ENCODE measurements at regions not wholly inside any gene's neighbourhood (a gene's known extent, or its start where the extent isn't known, plus 50 kb on each side); places are given as distances from the start of the nearest gene placed in this dataset.

DNA sequence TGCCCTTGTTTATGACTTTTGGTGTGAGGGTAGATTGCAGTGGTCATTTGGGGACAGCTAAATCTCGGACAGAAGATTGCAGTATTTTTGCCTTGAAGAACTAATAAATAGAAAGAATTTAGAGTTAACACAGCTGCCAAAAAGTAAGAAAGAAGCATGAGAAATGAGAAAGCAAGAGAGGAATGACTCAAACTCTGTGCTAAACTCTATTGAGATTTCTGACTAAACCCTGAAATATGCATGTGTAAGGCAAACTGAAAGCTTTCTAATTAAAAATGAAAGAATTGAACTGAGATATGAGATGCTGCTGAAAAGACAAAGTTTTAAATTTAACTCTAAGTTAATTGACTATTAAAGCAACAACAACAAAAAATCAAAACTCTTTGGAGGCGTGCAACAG is 791.3 kb downstream of the RAB28 start:
- Histone ChIP-seq H3K9me3 (ENCODE audit: insufficient read depth, low read depth) (no peaks in the 10 kb centered on the region), H4K20me1 (ENCODE audit: insufficient read depth) (no peaks in the 10 kb centered on the region), H3K9me2 (ENCODE audit: insufficient read depth) (no peaks in the 10 kb centered on the region), H3K27ac (no peak overlapping the region), H3K4me2 (no peak overlapping the region), H3F3A (ENCODE audit: insufficient read depth, low read depth) (no peaks in the 10 kb centered on the region), H3K4me1 (replicated peaks; ENCODE audit: insufficient read depth) (no peaks in the 10 kb centered on the region), H3K27me3 (ENCODE audit: insufficient read depth, low read depth) (no peaks in the 10 kb centered on the region), H2AFZ (no peak overlapping the region), H3K79me2 (ENCODE audit: low read depth) (no peaks in the 10 kb centered on the region), H3K36me3 (ENCODE audit: low read depth) (no peaks in the 10 kb centered on the region), H3K4me3 (no peak overlapping the region)
- no peak for DNase-seq
- BruUV-seq (replicated peaks), result no TSS peak
- TF ChIP-seq EZH2 (IDR thresholded peaks at IDR 0.05; ENCODE audit: low read depth), result no peak
- TF ChIP-seq, protein P1, sequence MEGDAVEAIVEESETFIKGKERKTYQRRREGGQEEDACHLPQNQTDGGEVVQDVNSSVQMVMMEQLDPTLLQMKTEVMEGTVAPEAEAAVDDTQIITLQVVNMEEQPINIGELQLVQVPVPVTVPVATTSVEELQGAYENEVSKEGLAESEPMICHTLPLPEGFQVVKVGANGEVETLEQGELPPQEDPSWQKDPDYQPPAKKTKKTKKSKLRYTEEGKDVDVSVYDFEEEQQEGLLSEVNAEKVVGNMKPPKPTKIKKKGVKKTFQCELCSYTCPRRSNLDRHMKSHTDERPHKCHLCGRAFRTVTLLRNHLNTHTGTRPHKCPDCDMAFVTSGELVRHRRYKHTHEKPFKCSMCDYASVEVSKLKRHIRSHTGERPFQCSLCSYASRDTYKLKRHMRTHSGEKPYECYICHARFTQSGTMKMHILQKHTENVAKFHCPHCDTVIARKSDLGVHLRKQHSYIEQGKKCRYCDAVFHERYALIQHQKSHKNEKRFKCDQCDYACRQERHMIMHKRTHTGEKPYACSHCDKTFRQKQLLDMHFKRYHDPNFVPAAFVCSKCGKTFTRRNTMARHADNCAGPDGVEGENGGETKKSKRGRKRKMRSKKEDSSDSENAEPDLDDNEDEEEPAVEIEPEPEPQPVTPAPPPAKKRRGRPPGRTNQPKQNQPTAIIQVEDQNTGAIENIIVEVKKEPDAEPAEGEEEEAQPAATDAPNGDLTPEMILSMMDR (conservative IDR thresholded peaks at IDR 0.05), result no peak
- CTCF ChIA-PET, result no interaction called here
- POLR2A ChIA-PET (ENCODE audit: unreplicated experiment), result no interaction called here
- intact Hi-C loops (cut with micrococcal nuclease; ENCODE audit: unreplicated experiment), result no loop called here

DNA sequence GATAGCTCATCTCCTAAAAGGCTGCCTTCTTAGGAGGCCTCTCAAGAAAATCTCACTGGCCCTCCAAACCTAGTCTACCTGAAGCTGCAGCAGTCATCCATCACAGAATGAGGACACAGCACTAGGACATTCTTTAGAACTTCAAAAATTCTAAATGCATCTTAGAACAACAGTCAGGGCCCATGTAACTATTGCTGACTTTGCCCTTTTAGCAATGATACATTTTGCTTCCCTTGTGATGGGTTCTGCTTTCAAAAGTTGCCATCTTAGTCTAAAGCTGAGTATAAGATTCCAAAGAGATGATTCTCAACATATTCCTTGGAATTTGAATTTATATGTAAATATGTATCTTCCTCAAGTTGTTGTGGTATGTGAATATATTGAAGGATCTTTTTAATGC is 793.0 kb downstream of the RAB28 start:
- Histone ChIP-seq H3K4me2 (no peak overlapping the region), H3K9me2 (ENCODE audit: insufficient read depth) (no peaks in the 10 kb centered on the region), H3K4me3 (no peak overlapping the region), H3K79me2 (ENCODE audit: low read depth) (no peaks in the 10 kb centered on the region), H3F3A (ENCODE audit: insufficient read depth, low read depth) (no peaks in the 10 kb centered on the region), H4K20me1 (ENCODE audit: insufficient read depth) (no peaks in the 10 kb centered on the region), H3K9me3 (ENCODE audit: insufficient read depth, low read depth) (no peaks in the 10 kb centered on the region), H3K4me1 (replicated peaks; ENCODE audit: insufficient read depth) (no peaks in the 10 kb centered on the region), H2AFZ (no peak overlapping the region), H3K27me3 (ENCODE audit: insufficient read depth, low read depth) (no peaks in the 10 kb centered on the region), H3K36me3 (ENCODE audit: low read depth) (no peaks in the 10 kb centered on the region), H3K27ac (no peak overlapping the region)
- intact Hi-C loops (cut with micrococcal nuclease; ENCODE audit: unreplicated experiment), result no loop called here
- DNase-seq, result no peak
- no TSS peak for BruUV-seq (replicated peaks)
- POLR2A ChIA-PET (ENCODE audit: unreplicated experiment), result no interaction called here
- CTCF ChIA-PET, result no interaction called here
- no peak for TF ChIP-seq EZH2 (IDR thresholded peaks at IDR 0.05; ENCODE audit: low read depth)
- TF ChIP-seq, protein P1 (conservative IDR thresholded peaks at IDR 0.05), result no peak

DNA sequence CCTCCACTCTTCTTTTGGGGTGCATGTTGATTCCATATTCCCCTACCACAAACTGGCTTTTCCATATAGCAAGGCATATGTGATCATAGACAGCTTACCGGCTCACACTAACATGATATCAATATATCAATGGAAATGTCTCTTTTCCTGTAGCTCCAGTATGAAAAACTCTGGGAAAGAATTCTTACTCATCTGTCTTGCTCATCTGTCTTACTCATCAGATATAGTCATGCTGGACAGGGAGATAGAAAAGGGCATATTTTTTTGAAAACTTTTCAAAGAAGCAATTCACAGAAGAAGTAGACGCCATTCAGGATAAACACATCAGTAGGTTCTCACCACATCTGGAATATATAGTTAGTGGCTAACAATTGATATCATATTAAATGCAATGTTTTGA is 794.7 kb downstream of the RAB28 start:
- Histone ChIP-seq H3K4me3 (no peak overlapping the region), H3K27me3 (ENCODE audit: insufficient read depth, low read depth) (no peaks in the 10 kb centered on the region), H3F3A (ENCODE audit: insufficient read depth, low read depth) (no peaks in the 10 kb centered on the region), H4K20me1 (ENCODE audit: insufficient read depth) (no peaks in the 10 kb centered on the region), H2AFZ (no peak overlapping the region), H3K9me3 (ENCODE audit: insufficient read depth, low read depth) (no peaks in the 10 kb centered on the region), H3K27ac (no peak overlapping the region), H3K4me2 (no peak overlapping the region), H3K4me1 (replicated peaks; ENCODE audit: insufficient read depth) (no peaks in the 10 kb centered on the region), H3K79me2 (ENCODE audit: low read depth) (no peaks in the 10 kb centered on the region), H3K9me2 (ENCODE audit: insufficient read depth) (no peaks in the 10 kb centered on the region), H3K36me3 (ENCODE audit: low read depth) (no peaks in the 10 kb centered on the region)
- intact Hi-C loops (cut with micrococcal nuclease; ENCODE audit: unreplicated experiment), result no loop called here
- ChIA-PET POLR2A (ENCODE audit: unreplicated experiment) (interaction anchor here (0.6 kb wide), 1 partner anchor 942 kb away, joined by 6 read pairs; no protein-coding TSS in a partner anchor), CTCF (no interaction called here)
- no TSS peak for BruUV-seq (replicated peaks)
- no peak for TF ChIP-seq EZH2 (IDR thresholded peaks at IDR 0.05; ENCODE audit: low read depth)
- TF ChIP-seq, protein P1 (conservative IDR thresholded peaks at IDR 0.05), result no peak
- DNase-seq, result no peak

Data from PC-9 (cell line).